ENCODE measurements at regions not wholly inside any gene's neighbourhood (a gene's known extent, or its start where the extent isn't known, plus 50 kb on each side); places are given as distances from the start of the nearest gene placed in this dataset.

DNA sequence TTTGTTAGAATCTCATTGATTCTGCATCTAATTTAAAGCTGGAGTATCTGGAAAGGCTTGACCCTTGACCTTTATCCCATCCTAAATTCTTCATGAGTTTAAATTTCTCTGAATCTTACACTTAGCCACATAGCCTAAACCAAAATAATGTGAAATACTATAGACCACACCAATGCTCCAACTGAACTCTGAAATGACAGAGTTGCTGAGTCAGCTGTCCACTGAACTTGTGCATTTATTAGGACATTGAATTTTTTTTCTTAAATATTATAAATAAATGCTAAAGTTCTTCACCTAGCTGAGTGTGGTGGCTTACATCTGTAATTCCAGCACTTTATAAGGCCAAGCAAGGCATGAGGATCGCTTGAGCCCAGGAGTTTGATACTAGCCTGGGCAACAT lies 390.9 kb upstream of the PFKP start:
- TF ChIP-seq POLR2A (IDR thresholded peaks at IDR 0.05), result no peak
- TF ChIP-seq, protein P1, sequence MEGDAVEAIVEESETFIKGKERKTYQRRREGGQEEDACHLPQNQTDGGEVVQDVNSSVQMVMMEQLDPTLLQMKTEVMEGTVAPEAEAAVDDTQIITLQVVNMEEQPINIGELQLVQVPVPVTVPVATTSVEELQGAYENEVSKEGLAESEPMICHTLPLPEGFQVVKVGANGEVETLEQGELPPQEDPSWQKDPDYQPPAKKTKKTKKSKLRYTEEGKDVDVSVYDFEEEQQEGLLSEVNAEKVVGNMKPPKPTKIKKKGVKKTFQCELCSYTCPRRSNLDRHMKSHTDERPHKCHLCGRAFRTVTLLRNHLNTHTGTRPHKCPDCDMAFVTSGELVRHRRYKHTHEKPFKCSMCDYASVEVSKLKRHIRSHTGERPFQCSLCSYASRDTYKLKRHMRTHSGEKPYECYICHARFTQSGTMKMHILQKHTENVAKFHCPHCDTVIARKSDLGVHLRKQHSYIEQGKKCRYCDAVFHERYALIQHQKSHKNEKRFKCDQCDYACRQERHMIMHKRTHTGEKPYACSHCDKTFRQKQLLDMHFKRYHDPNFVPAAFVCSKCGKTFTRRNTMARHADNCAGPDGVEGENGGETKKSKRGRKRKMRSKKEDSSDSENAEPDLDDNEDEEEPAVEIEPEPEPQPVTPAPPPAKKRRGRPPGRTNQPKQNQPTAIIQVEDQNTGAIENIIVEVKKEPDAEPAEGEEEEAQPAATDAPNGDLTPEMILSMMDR (IDR thresholded peaks at IDR 0.05), result no peak

All from right lobe of liver (tissue), 4 donors.